ENCODE measurements at regions not wholly inside any gene's neighbourhood (a gene's known extent, or its start where the extent isn't known, plus 50 kb on each side); places are given as distances from the start of the nearest gene placed in this dataset.

DNA sequence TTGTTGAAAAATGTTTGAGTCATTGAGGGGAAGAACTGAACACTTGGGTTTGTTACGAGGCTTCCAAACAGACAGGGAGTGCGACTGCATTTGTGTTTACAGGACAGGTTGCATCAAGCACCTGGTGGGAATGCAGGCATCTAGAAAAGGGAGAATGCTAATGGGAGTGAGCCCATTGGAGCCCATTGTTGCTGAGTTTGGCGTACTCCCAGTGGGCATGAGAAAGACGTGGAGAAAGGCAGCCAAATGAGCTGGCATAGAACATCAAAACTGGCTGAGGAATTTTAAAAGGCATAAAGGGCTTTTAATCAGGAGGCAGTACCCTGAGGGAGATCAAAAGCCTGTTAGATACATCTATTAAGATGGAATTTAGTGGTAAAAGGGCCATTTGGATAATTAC lies 171.6 kb upstream of the NPSR1 start:
- no peak for TF ChIP-seq NFE2L2 (IDR thresholded peaks at IDR 0.05; ENCODE audit: low read depth, low read length)
- no peak for TF ChIP-seq MAZ (IDR thresholded peaks at IDR 0.05; ENCODE audit: borderline replicate concordance, low read depth, low read length)
- TF ChIP-seq MAFK (IDR thresholded peaks at IDR 0.05; ENCODE audit: low read depth, low read length), result no peak
- TF ChIP-seq BHLHE40 (IDR thresholded peaks at IDR 0.05; ENCODE audit: low read depth, low read length), result no peak
- TF ChIP-seq CEBPB (IDR thresholded peaks at IDR 0.05; ENCODE audit: low read depth, low read length), result no peak
- no peak for TF ChIP-seq FOS (IDR thresholded peaks at IDR 0.05; ENCODE audit: low read depth, low read length)
- no peak for TF ChIP-seq POLR2A (IDR thresholded peaks at IDR 0.05; ENCODE audit: low read depth, low read length)
- TF ChIP-seq, protein P1, sequence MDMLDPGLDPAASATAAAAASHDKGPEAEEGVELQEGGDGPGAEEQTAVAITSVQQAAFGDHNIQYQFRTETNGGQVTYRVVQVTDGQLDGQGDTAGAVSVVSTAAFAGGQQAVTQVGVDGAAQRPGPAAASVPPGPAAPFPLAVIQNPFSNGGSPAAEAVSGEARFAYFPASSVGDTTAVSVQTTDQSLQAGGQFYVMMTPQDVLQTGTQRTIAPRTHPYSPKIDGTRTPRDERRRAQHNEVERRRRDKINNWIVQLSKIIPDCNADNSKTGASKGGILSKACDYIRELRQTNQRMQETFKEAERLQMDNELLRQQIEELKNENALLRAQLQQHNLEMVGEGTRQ (IDR thresholded peaks at IDR 0.05; ENCODE audit: low read depth, low read length), result no peak
- TF ChIP-seq RFX5 (IDR thresholded peaks at IDR 0.05; ENCODE audit: low read depth, low read length), result no peak
- TF ChIP-seq, protein P2, sequence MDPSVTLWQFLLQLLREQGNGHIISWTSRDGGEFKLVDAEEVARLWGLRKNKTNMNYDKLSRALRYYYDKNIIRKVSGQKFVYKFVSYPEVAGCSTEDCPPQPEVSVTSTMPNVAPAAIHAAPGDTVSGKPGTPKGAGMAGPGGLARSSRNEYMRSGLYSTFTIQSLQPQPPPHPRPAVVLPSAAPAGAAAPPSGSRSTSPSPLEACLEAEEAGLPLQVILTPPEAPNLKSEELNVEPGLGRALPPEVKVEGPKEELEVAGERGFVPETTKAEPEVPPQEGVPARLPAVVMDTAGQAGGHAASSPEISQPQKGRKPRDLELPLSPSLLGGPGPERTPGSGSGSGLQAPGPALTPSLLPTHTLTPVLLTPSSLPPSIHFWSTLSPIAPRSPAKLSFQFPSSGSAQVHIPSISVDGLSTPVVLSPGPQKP (IDR thresholded peaks at IDR 0.05; ENCODE audit: borderline replicate concordance, low read depth, low read length), result no peak
- TF ChIP-seq RAD21 (IDR thresholded peaks at IDR 0.05; ENCODE audit: low read length), result no peak
- no peak for TF ChIP-seq RCOR1 (IDR thresholded peaks at IDR 0.05; ENCODE audit: insufficient replicate concordance, low read length)
- TF ChIP-seq CHD1 (IDR thresholded peaks at IDR 0.05; ENCODE audit: low read depth, low read length), result no peak
- TF ChIP-seq MXI1 (IDR thresholded peaks at IDR 0.05; ENCODE audit: borderline replicate concordance, low read depth, low read length), result no peak
- TF ChIP-seq, protein P3, sequence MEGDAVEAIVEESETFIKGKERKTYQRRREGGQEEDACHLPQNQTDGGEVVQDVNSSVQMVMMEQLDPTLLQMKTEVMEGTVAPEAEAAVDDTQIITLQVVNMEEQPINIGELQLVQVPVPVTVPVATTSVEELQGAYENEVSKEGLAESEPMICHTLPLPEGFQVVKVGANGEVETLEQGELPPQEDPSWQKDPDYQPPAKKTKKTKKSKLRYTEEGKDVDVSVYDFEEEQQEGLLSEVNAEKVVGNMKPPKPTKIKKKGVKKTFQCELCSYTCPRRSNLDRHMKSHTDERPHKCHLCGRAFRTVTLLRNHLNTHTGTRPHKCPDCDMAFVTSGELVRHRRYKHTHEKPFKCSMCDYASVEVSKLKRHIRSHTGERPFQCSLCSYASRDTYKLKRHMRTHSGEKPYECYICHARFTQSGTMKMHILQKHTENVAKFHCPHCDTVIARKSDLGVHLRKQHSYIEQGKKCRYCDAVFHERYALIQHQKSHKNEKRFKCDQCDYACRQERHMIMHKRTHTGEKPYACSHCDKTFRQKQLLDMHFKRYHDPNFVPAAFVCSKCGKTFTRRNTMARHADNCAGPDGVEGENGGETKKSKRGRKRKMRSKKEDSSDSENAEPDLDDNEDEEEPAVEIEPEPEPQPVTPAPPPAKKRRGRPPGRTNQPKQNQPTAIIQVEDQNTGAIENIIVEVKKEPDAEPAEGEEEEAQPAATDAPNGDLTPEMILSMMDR (conservative IDR thresholded peaks at IDR 0.05; ENCODE audit: low read depth, low read length), result no peak
- TF ChIP-seq SMC3 (IDR thresholded peaks at IDR 0.05; ENCODE audit: low read depth, low read length), result no peak

More for the DNA sequence above, 171.6 kb upstream of the NPSR1 start:
- no peaks in the 10 kb centered on the region for H3K27me3 ChIP-seq (ENCODE audit: control insufficient read depth, insufficient read depth, low read length)
- no peak overlapping the region for H2BK5ac ChIP-seq (ENCODE audit: low read depth, low read length, poor library complexity, severe bottlenecking)
- no peak overlapping the region for H2AFZ ChIP-seq (replicated peaks; ENCODE audit: low read length, poor library complexity)
- no peak overlapping the region for H2AK5ac ChIP-seq (ENCODE audit: low read depth, low read length)
- no peaks in the 10 kb centered on the region for H3K79me1 ChIP-seq (ENCODE audit: low read depth in 1 of 2, low read length in 2 of 2)
- H3K4me1 ChIP-seq (ENCODE audit: control insufficient read depth, insufficient read depth, low read length), result no peaks in the 10 kb centered on the region
- H4K20me1 ChIP-seq (ENCODE audit: insufficient read depth, low read length), result no peaks in the 10 kb centered on the region
- no peak overlapping the region for H4K8ac ChIP-seq (ENCODE audit: low read depth in 2 of 2, low read length in 2 of 2)
- intact Hi-C loops (cut with micrococcal nuclease) (no loop called here), dilution Hi-C loops (cut with HindIII; ENCODE audit: low sequenced_read_pairs, unreplicated experiment) (no loop called here), in situ Hi-C loops (cut with MboI; ENCODE audit: low sequenced_read_pairs) (no loop called here)
- H3K4ac ChIP-seq (ENCODE audit: low read depth, low read length), result no peak overlapping the region
- no peak overlapping the region for H4K91ac ChIP-seq (ENCODE audit: insufficient read depth, low read depth, low read length)
- H2BK20ac ChIP-seq (ENCODE audit: low read depth, low read length), result no peak overlapping the region
- no peak overlapping the region for H2AK9ac ChIP-seq (replicated peaks; ENCODE audit: low read depth, low read length, poor library complexity)
- no peak overlapping the region for H3K4me2 ChIP-seq (ENCODE audit: low read depth, low read length)
- no peak overlapping the region for H3K56ac ChIP-seq (ENCODE audit: extremely low read depth, insufficient read depth, low read length)
- H3K14ac ChIP-seq (replicated peaks; ENCODE audit: low read depth, low read length), result no peak overlapping the region
- no peak overlapping the region for H3K9ac ChIP-seq (ENCODE audit: low read depth, low read length)
- peaks cover 8% of the 10 kb centered on the region; the same call in 1 of the 2 replicates for H3K9me3 ChIP-seq (ENCODE audit: control insufficient read depth, insufficient read depth, low read length)
- no peak overlapping the region for H3K18ac ChIP-seq (ENCODE audit: low read depth, low read length)
- H3K9me1 ChIP-seq (ENCODE audit: insufficient read depth, low read length), result no peaks in the 10 kb centered on the region
- no peak overlapping the region for H3K23ac ChIP-seq (ENCODE audit: low read depth, low read length)
- CTCF ChIA-PET, result no interaction called here
- no CpG with 5 or more reads among the region's 4 CpGs for WGBS, 2 experiments (ENCODE audit: extremely low coverage in 2 of 2, insufficient read length in 1 of 2)
- H4K5ac ChIP-seq (ENCODE audit: low read depth, low read length), result no peak overlapping the region
- no TSS peak for BruUV-seq (replicated peaks)
- H3K27ac ChIP-seq (ENCODE audit: insufficient read depth, low read length), result no peak overlapping the region
- H2BK120ac ChIP-seq (ENCODE audit: low read depth, low read length), result no peak overlapping the region
- POLR2A ChIA-PET (ENCODE audit: unreplicated experiment), result no interaction called here
- no peak overlapping the region for H3K4me3 ChIP-seq (ENCODE audit: insufficient read depth, low read depth, low read length)
- DNase-seq, result no peak
- no peaks in the 10 kb centered on the region for H3K36me3 ChIP-seq (ENCODE audit: control insufficient read depth, insufficient read depth, low read length)
- ATAC-seq (ENCODE audit: low read depth), result no peak
- no peak overlapping the region for H2BK15ac ChIP-seq (ENCODE audit: low read depth, low read length)

All from IMR-90 (cell line).